ENCODE measurements at regions not wholly inside any gene's neighbourhood (a gene's known extent, or its start where the extent isn't known, plus 50 kb on each side); places are given as distances from the start of the nearest gene placed in this dataset.

- ATAC-seq (ENCODE audit: low read depth) (no peak), DNase-seq (ENCODE audit: low spot score) (no peak)
- H3K27ac ChIP-seq (ENCODE audit: poor library complexity, severe bottlenecking) = no peak overlapping the region
- TF ChIP-seq CTCF (IDR thresholded peaks at IDR 0.05; ENCODE audit: poor library complexity, severe bottlenecking) = no peak
- H3K36me3 ChIP-seq (ENCODE audit: low read depth) = no peaks in the 10 kb centered on the region
- H3K4me1 ChIP-seq (ENCODE audit: insufficient read depth, poor library complexity, severe bottlenecking) = no peaks in the 10 kb centered on the region
- no peaks in the 10 kb centered on the region for H3K9me3 ChIP-seq (ENCODE audit: severe bottlenecking)
- no peaks in the 10 kb centered on the region for H3K27me3 ChIP-seq (ENCODE audit: insufficient read depth, poor library complexity, severe bottlenecking)
- H3K4me3 ChIP-seq (ENCODE audit: severe bottlenecking) = no peak overlapping the region
Measured at GRCh38 chr1:58403894-58404293, 142.6 kb downstream of the OMA1 start.

- no peak overlapping the region for H3K4me3 ChIP-seq (ENCODE audit: severe bottlenecking)
- no peaks in the 10 kb centered on the region for H3K36me3 ChIP-seq (ENCODE audit: low read depth)
- no peak overlapping the region for H3K27ac ChIP-seq (ENCODE audit: poor library complexity, severe bottlenecking)
- H3K9me3 ChIP-seq (ENCODE audit: severe bottlenecking) = no peaks in the 10 kb centered on the region
- ATAC-seq (ENCODE audit: low read depth) (no peak), DNase-seq (ENCODE audit: low spot score) (no peak)
- no peaks in the 10 kb centered on the region for H3K27me3 ChIP-seq (ENCODE audit: insufficient read depth, poor library complexity, severe bottlenecking)
- no peaks in the 10 kb centered on the region for H3K4me1 ChIP-seq (ENCODE audit: insufficient read depth, poor library complexity, severe bottlenecking)
- TF ChIP-seq CTCF (IDR thresholded peaks at IDR 0.05; ENCODE audit: poor library complexity, severe bottlenecking) = no peak
Measured at GRCh38 chr1:58402444-58402843, 144.1 kb downstream of the OMA1 start.

GRCh38 chr1:58401991-58402390 is 144.5 kb downstream of the OMA1 start:
- H3K27me3 ChIP-seq (ENCODE audit: insufficient read depth, poor library complexity, severe bottlenecking) = no peaks in the 10 kb centered on the region
- no peak overlapping the region for H3K4me3 ChIP-seq (ENCODE audit: severe bottlenecking)
- TF ChIP-seq CTCF (IDR thresholded peaks at IDR 0.05; ENCODE audit: poor library complexity, severe bottlenecking) = no peak
- no peak for DNase-seq (ENCODE audit: low spot score)
- no peaks in the 10 kb centered on the region for H3K4me1 ChIP-seq (ENCODE audit: insufficient read depth, poor library complexity, severe bottlenecking)
- H3K27ac ChIP-seq (ENCODE audit: poor library complexity, severe bottlenecking) = no peak overlapping the region
- no peaks in the 10 kb centered on the region for H3K36me3 ChIP-seq (ENCODE audit: low read depth)
- no peak for ATAC-seq (ENCODE audit: low read depth)
- H3K9me3 ChIP-seq (ENCODE audit: severe bottlenecking) = no peaks in the 10 kb centered on the region

- no peak for DNase-seq (ENCODE audit: low spot score)
Measured at GRCh38 chr1:58399176-58399575, 147.3 kb downstream of the OMA1 start.

GRCh38 chr1:58398714-58399113 is 147.8 kb downstream of the OMA1 start:
- ATAC-seq (ENCODE audit: low read depth) (no peak), DNase-seq (ENCODE audit: low spot score) (no peak)
- Histone ChIP-seq H3K9me3 (ENCODE audit: severe bottlenecking) (no peaks in the 10 kb centered on the region), H3K27me3 (ENCODE audit: insufficient read depth, poor library complexity, severe bottlenecking) (no peaks in the 10 kb centered on the region), H3K4me3 (ENCODE audit: severe bottlenecking) (no peak overlapping the region), H3K36me3 (ENCODE audit: low read depth) (no peaks in the 10 kb centered on the region), H3K4me1 (ENCODE audit: insufficient read depth, poor library complexity, severe bottlenecking) (peaks cover 13% of the 10 kb centered on the region), H3K27ac (ENCODE audit: poor library complexity, severe bottlenecking) (no peak overlapping the region)
- no peak for TF ChIP-seq CTCF (IDR thresholded peaks at IDR 0.05; ENCODE audit: poor library complexity, severe bottlenecking)

More at GRCh38 chr1:58399176-58399575, 147.3 kb downstream of the OMA1 start:
- TF ChIP-seq CTCF (IDR thresholded peaks at IDR 0.05; ENCODE audit: poor library complexity, severe bottlenecking) = no peak
- H3K4me1 ChIP-seq (ENCODE audit: insufficient read depth, poor library complexity, severe bottlenecking) = peaks cover 13% of the 10 kb centered on the region
- ATAC-seq (ENCODE audit: low read depth) = no peak
- H3K27me3 ChIP-seq (ENCODE audit: insufficient read depth, poor library complexity, severe bottlenecking) = no peaks in the 10 kb centered on the region
- H3K27ac ChIP-seq (ENCODE audit: poor library complexity, severe bottlenecking) = no peak overlapping the region
- no peaks in the 10 kb centered on the region for H3K36me3 ChIP-seq (ENCODE audit: low read depth)
- H3K9me3 ChIP-seq (ENCODE audit: severe bottlenecking) = no peaks in the 10 kb centered on the region
- H3K4me3 ChIP-seq (ENCODE audit: severe bottlenecking) = no peak overlapping the region
